H1 (cell line): ENCODE measurements at regions not wholly inside any gene's neighbourhood (a gene's known extent, or its start where the extent isn't known, plus 50 kb on each side); places are given as distances from the start of the nearest gene placed in this dataset.

Source experiments
- CTCF ChIA-PET: fragments of 300-600 bp; sonication (Branson Sonifier 250); formaldehyde crosslinking; loops from one replicate; lab custom pipeline; 2021; ENCODE audit not compliant: partially characterized antibody; lab: Charles Lee
- POLR2A ChIA-PET: fragments of 300-600 bp; sonication (Branson Sonifier 250); formaldehyde crosslinking; loops from one replicate; lab custom pipeline; 2021; ENCODE audit warnings: inconsistent platforms; ENCODE audit not compliant: partially characterized antibody; lab: Charles Lee
- DNase-seq, 2 experiments: peaks; one replicate each; pipeline versions ENCODE4 v3.0.0 to v3.0.0-alpha.2; 2010 to 2022; ENCODE audit warnings: low spot score in 2 of 2, low read depth in 1 of 2, mixed read lengths in 1 of 2
- FAIRE-seq: peaks from 2 replicates; lab custom pipeline; 2011; peaks lifted over from hg19 to GRCh38; lab: Jason Lieb, UNC
- H2AFZ ChIP-seq: 2 replicates; pipeline ENCODE4 v1.8.1; 2012; ENCODE audit warnings: low read length, inconsistent platforms
- H2AK5ac ChIP-seq: 2 replicates; pipeline ENCODE4 v1.6.1; 2013; ENCODE audit warnings: low read depth, low read length
- H2BK120ac ChIP-seq: replicated peaks from 2 replicates; pipeline ENCODE3; 2013; ENCODE audit warnings: low read depth, low read length, inconsistent platforms
- H2BK12ac ChIP-seq: 2 replicates; pipeline ENCODE4 v1.6.1; 2013; ENCODE audit warnings: low read depth, low read length
- H2BK15ac ChIP-seq: 2 replicates; pipeline ENCODE4 v1.6.1; 2013; ENCODE audit warnings: low read length
- H2BK20ac ChIP-seq: 2 replicates; pipeline ENCODE4 v1.6.1; 2013; ENCODE audit warnings: low read length
- H2BK5ac ChIP-seq: 2 replicates; pipeline ENCODE4 v1.6.1; 2013; ENCODE audit warnings: low read depth, low read length
- H3K14ac ChIP-seq: 2 replicates; pipeline ENCODE4 v1.6.1; 2013; ENCODE audit warnings: inconsistent platforms; ENCODE audit not compliant: insufficient read length
- H3K18ac ChIP-seq: 2 replicates; pipeline ENCODE4 v1.6.1; 2013; ENCODE audit warnings: low read length; ENCODE audit errors: extremely low read depth
- H3K23ac ChIP-seq: 2 replicates; pipeline ENCODE4 v1.6.1; 2013; ENCODE audit warnings: inconsistent platforms; ENCODE audit not compliant: insufficient read length
- H3K23me2 ChIP-seq: 2 replicates; pipeline ENCODE4 v1.6.1; 2013; ENCODE audit warnings: low read depth, low read length
- H3K27ac ChIP-seq: 2 replicates; pipeline ENCODE4 v1.6.1; 2011; ENCODE audit warnings: low read depth, low read length, inconsistent platforms
- H3K27me3 ChIP-seq, 4 experiments: replicated peaks in 1 of 4; 1 replicate in 1 of 4; 2 replicates in 3 of 4; pipeline versions ENCODE4 v1.6.1 to v1.8.1; 2011 to 2013; ENCODE audit warnings: low read length in 3 of 4, mild to moderate bottlenecking in 3 of 4, inconsistent platforms in 2 of 4, mixed read lengths in 2 of 4, moderate library complexity in 1 of 4; ENCODE audit not compliant: control insufficient read depth in 3 of 4, insufficient read depth in 3 of 4; ENCODE audit errors: extremely low read depth in 1 of 4
- H3K36me3 ChIP-seq, 4 experiments: 2 replicates each; pipeline versions ENCODE4 v1.6.1 to v1.8.1; 2011 to 2013; ENCODE audit warnings: mild to moderate bottlenecking in 4 of 4, low read length in 3 of 4, moderate library complexity in 2 of 4, control low read depth in 1 of 4, inconsistent platforms in 1 of 4; ENCODE audit not compliant: insufficient read depth in 4 of 4, control insufficient read depth in 2 of 4
- H3K4ac ChIP-seq: replicated peaks from 2 replicates; pipeline ENCODE3; 2013; ENCODE audit warnings: low read length, low read depth, mixed read lengths, inconsistent platforms; ENCODE audit not compliant: insufficient read length
- H3K4me1 ChIP-seq, 4 experiments: replicated peaks in 1 of 4; 1 replicate in 1 of 4; 2 replicates in 3 of 4; pipeline versions ENCODE4 v1.6.1 to v1.8.1; 2011 to 2013; ENCODE audit warnings: low read length in 3 of 4, inconsistent platforms in 2 of 4, mixed read lengths in 1 of 4; ENCODE audit not compliant: insufficient read depth in 4 of 4, control insufficient read depth in 3 of 4
- H3K4me2 ChIP-seq, 2 experiments: 2 replicates each; pipeline versions ENCODE4 v1.6.1 to v1.8.1; 2011 to 2013; ENCODE audit warnings: low read depth in 2 of 2, low read length in 2 of 2, control low read depth in 1 of 2, inconsistent platforms in 1 of 2, mild to moderate bottlenecking in 1 of 2; ENCODE audit not compliant: insufficient read depth in 1 of 2
- H3K4me3 ChIP-seq, 4 experiments: fragments of 200-600, 300-600 bp in 1 of 4; sonication (generic), shearing (Covaris generic), sonication (Bioruptor Twin) in 1 of 4; 2 replicates each; pipeline versions ENCODE4 v1.5.1 to v1.8.1; 2011 to 2016; ENCODE audit warnings: low read length in 4 of 4, low read depth in 3 of 4, control low read depth in 2 of 4, inconsistent platforms in 2 of 4, mild to moderate bottlenecking in 2 of 4, mixed read lengths in 1 of 4, moderate library complexity in 1 of 4; ENCODE audit not compliant: insufficient read depth in 2 of 4; ENCODE audit errors: extremely low read depth in 1 of 4
- H3K56ac ChIP-seq: replicated peaks from 2 replicates; pipeline ENCODE3; 2013; ENCODE audit warnings: low read depth, mild to moderate bottlenecking, mixed read lengths, low read length, inconsistent platforms; ENCODE audit not compliant: insufficient read length
- H3K79me1 ChIP-seq: 2 replicates; pipeline ENCODE4 v1.6.1; 2013; ENCODE audit warnings: low read depth, low read length, control low read depth
- H3K79me2 ChIP-seq, 2 experiments: 2 replicates each; pipeline versions ENCODE4 v1.6.1 to v1.8.1; 2012 to 2013; ENCODE audit warnings: low read length in 2 of 2, mild to moderate bottlenecking in 2 of 2, inconsistent platforms in 1 of 2; ENCODE audit not compliant: insufficient read depth in 2 of 2, control insufficient read depth in 1 of 2
- H3K9ac ChIP-seq, 4 experiments: replicated peaks in 1 of 4; 1 replicate in 1 of 4; 2 replicates in 3 of 4; pipeline versions ENCODE4 v1.6.1 to v1.8.1; 2011 to 2013; ENCODE audit warnings: low read depth in 3 of 4, low read length in 3 of 4, control low read depth in 2 of 4, mild to moderate bottlenecking in 2 of 4, moderate library complexity in 2 of 4, inconsistent platforms in 1 of 4; ENCODE audit errors: extremely low read depth in 1 of 4
- H3K9me3 ChIP-seq, 2 experiments: 2 replicates each; pipeline versions ENCODE4 v1.6.1 to v1.8.1; 2012 to 2013; ENCODE audit warnings: mild to moderate bottlenecking in 2 of 2, moderate library complexity in 2 of 2, control low read depth in 1 of 2, inconsistent platforms in 1 of 2, low read depth in 1 of 2, low read length in 1 of 2, mixed read lengths in 1 of 2; ENCODE audit not compliant: insufficient read depth in 2 of 2
- H4K20me1 ChIP-seq, 2 experiments: replicated peaks in 1 of 2; 2 replicates each; pipeline versions ENCODE3 to v1.8.1; 2011 to 2013; ENCODE audit warnings: inconsistent platforms in 2 of 2, low read length in 2 of 2, mild to moderate bottlenecking in 1 of 2; ENCODE audit not compliant: insufficient read depth in 2 of 2, control insufficient read depth in 1 of 2
- H4K5ac ChIP-seq: 2 replicates; pipeline ENCODE4 v1.6.1; 2013; ENCODE audit warnings: low read length, low read depth, mixed read lengths, inconsistent platforms; ENCODE audit not compliant: insufficient read length
- H4K8ac ChIP-seq: 2 replicates; pipeline ENCODE4 v1.8.0; 2013; ENCODE audit warnings: mild to moderate bottlenecking, moderate library complexity, low read length, inconsistent platforms; ENCODE audit not compliant: insufficient read depth; ENCODE audit errors: extremely low read depth
- H4K91ac ChIP-seq: replicated peaks from 2 replicates; pipeline ENCODE3; 2013; ENCODE audit warnings: low read length, mixed read lengths, inconsistent platforms; ENCODE audit not compliant: insufficient read length
- BRCA1 ChIP-seq: IDR thresholded peaks from 2 replicates; pipeline ENCODE4 v1.6.1; 2012; ENCODE audit warnings: low read depth, low read length, improper control_type of control experiment
- POLR2A ChIP-seq, 2 experiments: IDR thresholded peaks; 1 replicate in 1 of 2; 2 replicates in 1 of 2; pipeline ENCODE4 v1.6.1; 2011; ENCODE audit warnings: low read depth in 2 of 2, low read length in 2 of 2, mild to moderate bottlenecking in 2 of 2; ENCODE audit errors: control extremely low read depth in 1 of 2
- TCF12 ChIP-seq: IDR thresholded peaks from 2 replicates; pipeline ENCODE4 v1.6.1; 2011; ENCODE audit warnings: low read depth, mild to moderate bottlenecking, low read length
- WGBS, 2 experiments: shearing (Covaris generic) in 1 of 2; methylation state at CpG; one replicate each; pipeline versions ENCODE4 v1.1.6 to v1.1.7; 2013 to 2015; ENCODE audit warnings: low lambda C conversion rate in 2 of 2, mixed read lengths in 2 of 2, inconsistent platforms in 1 of 2, low coverage in 1 of 2, missing lambda C conversion rate in 1 of 2; ENCODE audit not compliant: insufficient replicate concordance in 2 of 2, insufficient coverage in 1 of 2, insufficient read length in 1 of 2; ENCODE audit errors: extremely low coverage in 1 of 2, missing lambda C conversion rate in 1 of 2; 5-methylcytosine and 5-hydroxymethylcytosine counted together

- no peak overlapping the region for H3K18ac ChIP-seq
- H3K4me3 ChIP-seq: no peak overlapping the region
- H4K5ac ChIP-seq: no peak overlapping the region
- no peak overlapping the region for H2BK5ac ChIP-seq
- FAIRE-seq: no peak
- no peaks in the 10 kb centered on the region for H3K27me3 ChIP-seq
- no peak overlapping the region for H3K23ac ChIP-seq
- 87% methylated on average over 2 of the region's 2 CpGs; no CpG with 5 or more reads in 1 of the 2 experiments for WGBS, 2 experiments
- no peaks in the 10 kb centered on the region; the same call in 1 of the 2 replicates for H3K79me1 ChIP-seq
- no peaks in the 10 kb centered on the region for H4K20me1 ChIP-seq
- H2BK120ac ChIP-seq: no peak overlapping the region
- no peaks in the 10 kb centered on the region; a peak in 1 of 7 replicates for H3K4me1 ChIP-seq
- H3K9ac ChIP-seq: no peak overlapping the region; a peak in 1 of 7 replicates
- H3K27ac ChIP-seq: no peak overlapping the region
- H4K91ac ChIP-seq: peak overlapping the region; percentile 19
- H3K4me2 ChIP-seq: no peak overlapping the region
- H3K79me2 ChIP-seq: no peaks in the 10 kb centered on the region
- H2BK15ac ChIP-seq: peak overlapping the region; percentile 98
- POLR2A ChIA-PET: no interaction called here
- no peaks in the 10 kb centered on the region for H3K36me3 ChIP-seq
- CTCF ChIA-PET: no interaction called here
- H4K8ac ChIP-seq: no peak overlapping the region
- peak overlapping the region; percentile 82; the same call in 1 of the 2 replicates for H2AK5ac ChIP-seq
- no peak overlapping the region for H3K14ac ChIP-seq
- TF ChIP-seq TCF12 (no peak), BRCA1 (no peak), POLR2A (IDR thresholded peaks at IDR 0.05; ENCODE audit: control extremely low read depth in 1 of 2, low read depth in 2 of 2, low read length in 2 of 2) (no peak)
- H2BK12ac ChIP-seq: no peak overlapping the region
- H3K4ac ChIP-seq: no peak overlapping the region
- peak overlapping the region; percentile 61; the same call in 1 of the 2 replicates for H2BK20ac ChIP-seq
- H3K9me3 ChIP-seq: peaks cover 8% of the 10 kb centered on the region in 2 experiments; a peak in 3 of 4 replicates
- no peak for DNase-seq
- no peaks in the 10 kb centered on the region for H3K23me2 ChIP-seq
- no peak overlapping the region for H2AFZ ChIP-seq
- H3K56ac ChIP-seq: no peak overlapping the region
These were observed 300.0 kb upstream of the HS6ST1 start for GRCh38 chr2:128618642-128619041.
